SHP77 treated with DMSO at 0.1 percent for 48 hours (cell line): ENCODE measurements at regions not wholly inside any gene's neighbourhood (a gene's known extent, or its start where the extent isn't known, plus 50 kb on each side); places are given as distances from the start of the nearest gene placed in this dataset.
A peak's percentile ranks its signal among the peaks of the same experiment; 100 is the strongest.

Source experiments
- DNase-seq: peaks from one replicate; lab custom pipeline; 2025; lab: John Stamatoyannopoulos, UW

- no peak for DNase-seq
These were observed 221.5 kb downstream of the PCDH18 start for GRCh38 chr4:137310593-137311490.

GRCh38 chr4:137310166-137310565 is 222.1 kb downstream of the PCDH18 start:
- DNase-seq, result no peak

GRCh38 chr4:137309424-137309823 is 222.9 kb downstream of the PCDH18 start:
- DNase-seq, result no peak

- no peak for DNase-seq
These were observed 224.5 kb downstream of the PCDH18 start for GRCh38 chr4:137307806-137308205.

- DNase-seq, result no peak
These were observed 231.5 kb downstream of the PCDH18 start for GRCh38 chr4:137300776-137301175.

- no peak for DNase-seq
These were observed 233.0 kb downstream of the PCDH18 start for GRCh38 chr4:137299281-137299680.

- no peak for DNase-seq
These were observed 239.0 kb downstream of the PCDH18 start for GRCh38 chr4:137293281-137293680.

GRCh38 chr4:137283737-137284136 is 248.6 kb downstream of the PCDH18 start:
- DNase-seq, result no peak

GRCh38 chr4:137278431-137278830 is 253.9 kb downstream of the PCDH18 start:
- DNase-seq, result no peak

GRCh38 chr4:137274404-137274803 is 257.9 kb downstream of the PCDH18 start:
- no peak for DNase-seq

- DNase-seq, result no peak
These were observed 265.3 kb downstream of the PCDH18 start for GRCh38 chr4:137267024-137267423.

- DNase-seq, result no peak
These were observed 265.8 kb downstream of the PCDH18 start for GRCh38 chr4:137266511-137266910.

GRCh38 chr4:137263206-137263605 is 269.1 kb downstream of the PCDH18 start:
- no peak for DNase-seq

GRCh38 chr4:137253949-137254348 is 278.3 kb downstream of the PCDH18 start:
- no peak for DNase-seq

GRCh38 chr4:137249112-137249511 is 283.2 kb downstream of the PCDH18 start:
- DNase-seq, result no peak

GRCh38 chr4:137238456-137239162 is 293.7 kb downstream of the PCDH18 start:
- peak; percentile 24 for DNase-seq

- DNase-seq, result no peak
These were observed 305.4 kb downstream of the PCDH18 start for GRCh38 chr4:137226900-137227299.

GRCh38 chr4:137226221-137226620 is 306.1 kb downstream of the PCDH18 start:
- no peak for DNase-seq

GRCh38 chr4:137213372-137214173 is 318.7 kb downstream of the PCDH18 start:
- no peak for DNase-seq

- no peak for DNase-seq
These were observed 319.7 kb downstream of the PCDH18 start for GRCh38 chr4:137212601-137213000.

- no peak for DNase-seq
These were observed 323.1 kb downstream of the PCDH18 start for GRCh38 chr4:137209240-137209639.

- DNase-seq, result no peak
These were observed 325.5 kb downstream of the PCDH18 start for GRCh38 chr4:137206781-137207180.
